ENCODE measurements at regions not wholly inside any gene's neighbourhood (a gene's known extent, or its start where the extent isn't known, plus 50 kb on each side); places are given as distances from the start of the nearest gene placed in this dataset.
"Not testable (repeated sequence)": the region's sequence is repeated elsewhere in the genome, so short reads cannot be mapped to it uniquely, and the experiment has no call there.

DNA sequence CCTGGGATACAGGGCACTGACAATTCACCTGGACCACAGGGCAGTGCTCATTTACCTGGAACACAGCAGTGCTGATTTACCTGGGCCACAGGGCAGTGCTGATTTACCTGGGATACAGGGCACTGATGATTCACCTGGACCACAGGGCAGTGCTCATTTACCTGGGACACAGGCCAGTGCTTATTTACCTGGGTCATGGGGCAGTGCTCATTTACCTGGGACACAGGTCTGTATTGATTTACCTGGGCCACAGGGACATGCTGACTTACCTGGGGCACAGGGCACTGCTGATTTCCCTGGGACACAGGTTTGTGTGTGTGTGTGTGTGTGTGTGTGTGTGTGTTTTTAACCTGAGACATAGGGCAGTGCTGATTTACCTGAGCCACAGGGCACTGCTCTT is 261.7 kb downstream of the MATN1 start:
- H3K27me3 ChIP-seq (ENCODE audit: insufficient read depth, low read length, poor library complexity, severe bottlenecking): no peaks in the 10 kb centered on the region
- H3K9me2 ChIP-seq (replicated peaks; ENCODE audit: low read depth, low read length): no peaks in the 10 kb centered on the region
- no peaks in the 10 kb centered on the region for H3K4me1 ChIP-seq (ENCODE audit: insufficient read depth, low read length, poor library complexity, severe bottlenecking)
- no peak overlapping the region for H3K4me2 ChIP-seq (ENCODE audit: low read depth, low read length, poor library complexity, severe bottlenecking)
- no peaks in the 10 kb centered on the region for H3K79me2 ChIP-seq (ENCODE audit: insufficient read depth, low read length)
- no peak overlapping the region for H3K4me3 ChIP-seq (ENCODE audit: low read length, poor library complexity, severe bottlenecking)
- H2AFZ ChIP-seq (ENCODE audit: low read length): no peak overlapping the region
- H4K20me1 ChIP-seq (ENCODE audit: insufficient read depth, low read length, poor library complexity, severe bottlenecking): no peaks in the 10 kb centered on the region
- no peak overlapping the region for H3K9ac ChIP-seq (ENCODE audit: low read depth, low read length, poor library complexity, severe bottlenecking)
- peaks cover 6% of the 10 kb centered on the region; the same call in 1 of the 2 replicates for H3K9me3 ChIP-seq (ENCODE audit: insufficient read depth, low read depth, low read length)
- H3F3A ChIP-seq (ENCODE audit: low read depth): no peaks in the 10 kb centered on the region
- H3K36me3 ChIP-seq (ENCODE audit: insufficient read depth, low read length): no peaks in the 10 kb centered on the region
- TF ChIP-seq EZH2phosphoT487 (IDR thresholded peaks at IDR 0.05; ENCODE audit: borderline replicate concordance): no peak
- TF ChIP-seq, protein P1, sequence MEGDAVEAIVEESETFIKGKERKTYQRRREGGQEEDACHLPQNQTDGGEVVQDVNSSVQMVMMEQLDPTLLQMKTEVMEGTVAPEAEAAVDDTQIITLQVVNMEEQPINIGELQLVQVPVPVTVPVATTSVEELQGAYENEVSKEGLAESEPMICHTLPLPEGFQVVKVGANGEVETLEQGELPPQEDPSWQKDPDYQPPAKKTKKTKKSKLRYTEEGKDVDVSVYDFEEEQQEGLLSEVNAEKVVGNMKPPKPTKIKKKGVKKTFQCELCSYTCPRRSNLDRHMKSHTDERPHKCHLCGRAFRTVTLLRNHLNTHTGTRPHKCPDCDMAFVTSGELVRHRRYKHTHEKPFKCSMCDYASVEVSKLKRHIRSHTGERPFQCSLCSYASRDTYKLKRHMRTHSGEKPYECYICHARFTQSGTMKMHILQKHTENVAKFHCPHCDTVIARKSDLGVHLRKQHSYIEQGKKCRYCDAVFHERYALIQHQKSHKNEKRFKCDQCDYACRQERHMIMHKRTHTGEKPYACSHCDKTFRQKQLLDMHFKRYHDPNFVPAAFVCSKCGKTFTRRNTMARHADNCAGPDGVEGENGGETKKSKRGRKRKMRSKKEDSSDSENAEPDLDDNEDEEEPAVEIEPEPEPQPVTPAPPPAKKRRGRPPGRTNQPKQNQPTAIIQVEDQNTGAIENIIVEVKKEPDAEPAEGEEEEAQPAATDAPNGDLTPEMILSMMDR (conservative IDR thresholded peaks at IDR 0.05; ENCODE audit: low read length): no peak

GRCh38 chr1:30460661-30461060 is 262.7 kb downstream of the MATN1 start:
- TF ChIP-seq EZH2phosphoT487 (IDR thresholded peaks at IDR 0.05; ENCODE audit: borderline replicate concordance): no peak
- TF ChIP-seq, protein P1 (conservative IDR thresholded peaks at IDR 0.05; ENCODE audit: low read length): no peak
- H3K27me3 ChIP-seq (ENCODE audit: insufficient read depth, low read length, poor library complexity, severe bottlenecking): no peaks in the 10 kb centered on the region
- peaks cover 6% of the 10 kb centered on the region; the same call in 1 of the 2 replicates for H3K9me3 ChIP-seq (ENCODE audit: insufficient read depth, low read depth, low read length)
- H3K9ac ChIP-seq (ENCODE audit: low read depth, low read length, poor library complexity, severe bottlenecking): no peak overlapping the region
- no peaks in the 10 kb centered on the region for H3F3A ChIP-seq (ENCODE audit: low read depth)
- no peak overlapping the region for H3K4me2 ChIP-seq (ENCODE audit: low read depth, low read length, poor library complexity, severe bottlenecking)
- H3K36me3 ChIP-seq (ENCODE audit: insufficient read depth, low read length): no peaks in the 10 kb centered on the region
- H3K79me2 ChIP-seq (ENCODE audit: insufficient read depth, low read length): no peaks in the 10 kb centered on the region
- H3K4me1 ChIP-seq (ENCODE audit: insufficient read depth, low read length, poor library complexity, severe bottlenecking): no peaks in the 10 kb centered on the region
- H3K4me3 ChIP-seq (ENCODE audit: low read length, poor library complexity, severe bottlenecking): no peak overlapping the region
- H3K9me2 ChIP-seq (replicated peaks; ENCODE audit: low read depth, low read length): no peaks in the 10 kb centered on the region
- H2AFZ ChIP-seq (ENCODE audit: low read length): no peak overlapping the region
- no peaks in the 10 kb centered on the region for H4K20me1 ChIP-seq (ENCODE audit: insufficient read depth, low read length, poor library complexity, severe bottlenecking)

GRCh38 chr1:30458730-30459485 is 264.5 kb downstream of the MATN1 start:
- H3K27me3 ChIP-seq (ENCODE audit: insufficient read depth, low read length, poor library complexity, severe bottlenecking); H3K9me2 ChIP-seq (replicated peaks; ENCODE audit: low read depth, low read length); H2AFZ ChIP-seq (ENCODE audit: low read length); H3K4me2 ChIP-seq (ENCODE audit: low read depth, low read length, poor library complexity, severe bottlenecking); H4K20me1 ChIP-seq (ENCODE audit: insufficient read depth, low read length, poor library complexity, severe bottlenecking); H3K36me3 ChIP-seq (ENCODE audit: insufficient read depth, low read length); H3K9me3 ChIP-seq (ENCODE audit: insufficient read depth, low read depth, low read length); H3K9ac ChIP-seq (ENCODE audit: low read depth, low read length, poor library complexity, severe bottlenecking); H3K4me3 ChIP-seq (ENCODE audit: low read length, poor library complexity, severe bottlenecking); H3K79me2 ChIP-seq (ENCODE audit: insufficient read depth, low read length); H3F3A ChIP-seq (ENCODE audit: low read depth); H3K4me1 ChIP-seq (ENCODE audit: insufficient read depth, low read length, poor library complexity, severe bottlenecking): not testable (repeated sequence)

- Histone ChIP-seq H2AFZ (ENCODE audit: low read length) (no peak overlapping the region), H3K4me1 (ENCODE audit: insufficient read depth, low read length, poor library complexity, severe bottlenecking) (no peaks in the 10 kb centered on the region), H3K4me3 (ENCODE audit: low read length, poor library complexity, severe bottlenecking) (no peak overlapping the region), H3K9me3 (ENCODE audit: insufficient read depth, low read depth, low read length) (no peaks in the 10 kb centered on the region), H3K9me2 (replicated peaks; ENCODE audit: low read depth, low read length) (no peaks in the 10 kb centered on the region), H3K9ac (ENCODE audit: low read depth, low read length, poor library complexity, severe bottlenecking) (no peak overlapping the region), H3K36me3 (ENCODE audit: insufficient read depth, low read length) (no peaks in the 10 kb centered on the region), H3K4me2 (ENCODE audit: low read depth, low read length, poor library complexity, severe bottlenecking) (no peak overlapping the region), H3K79me2 (ENCODE audit: insufficient read depth, low read length) (no peaks in the 10 kb centered on the region), H4K20me1 (ENCODE audit: insufficient read depth, low read length, poor library complexity, severe bottlenecking) (no peaks in the 10 kb centered on the region), H3F3A (ENCODE audit: low read depth) (no peaks in the 10 kb centered on the region), H3K27me3 (ENCODE audit: insufficient read depth, low read length, poor library complexity, severe bottlenecking) (no peaks in the 10 kb centered on the region)
- TF ChIP-seq, protein P1 (conservative IDR thresholded peaks at IDR 0.05; ENCODE audit: low read length): no peak
- TF ChIP-seq EZH2phosphoT487 (IDR thresholded peaks at IDR 0.05; ENCODE audit: borderline replicate concordance): no peak
These were observed 270.5 kb downstream of the MATN1 start for GRCh38 chr1:30452925-30453324.
